ENCODE measurements at regions not wholly inside any gene's neighbourhood (a gene's known extent, or its start where the extent isn't known, plus 50 kb on each side); places are given as distances from the start of the nearest gene placed in this dataset.

DNA sequence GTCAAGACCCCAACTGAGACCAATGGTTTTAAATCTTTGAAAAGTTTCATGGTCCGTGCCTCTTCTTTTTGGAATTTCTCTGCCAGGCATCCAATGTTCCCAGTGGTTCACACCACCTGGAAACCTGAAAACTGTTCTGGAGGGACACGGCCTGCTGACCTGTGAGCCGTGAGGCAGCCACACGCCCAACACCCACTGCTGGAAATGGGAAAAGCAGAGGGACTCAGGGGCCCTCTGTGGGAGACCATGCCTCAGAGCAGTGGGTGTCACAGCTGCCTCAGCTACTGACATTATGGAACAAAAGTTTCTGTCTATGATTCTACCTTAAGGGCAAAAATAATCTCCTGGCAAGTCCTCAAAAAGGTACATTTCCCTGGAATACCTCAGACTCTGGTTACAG, 70.4 kb upstream of the VIPR2 start:
- no peak overlapping the region for H3K27ac Mint-ChIP-seq (ENCODE audit: unreplicated experiment)

DNA sequence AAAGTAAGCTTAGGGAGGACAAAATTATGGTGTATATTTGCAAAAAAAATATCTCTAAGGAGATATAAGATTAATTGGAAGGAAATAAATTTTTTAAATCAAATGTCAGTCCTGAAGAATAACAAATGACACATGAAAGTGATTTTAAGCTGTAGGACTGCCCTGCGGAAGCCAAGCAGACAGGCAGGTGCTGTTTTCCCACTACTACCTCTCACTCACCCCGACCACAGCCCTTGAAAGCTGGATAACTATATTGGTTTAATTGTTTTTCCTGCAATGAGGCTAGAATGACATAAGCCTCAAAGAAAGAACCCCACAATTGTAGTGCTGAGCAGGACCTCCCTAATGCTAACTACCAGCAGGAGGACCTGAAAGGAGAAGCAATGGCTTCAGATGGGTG, 68.6 kb upstream of the VIPR2 start:
- no peak for DNase-seq (ENCODE audit: low spot score)
- Mint-ChIP-seq H3K4me3 (ENCODE audit: unreplicated experiment) (no peak overlapping the region), H3K9me3 (ENCODE audit: unreplicated experiment) (peaks cover 40% of the 10 kb centered on the region)

More for the DNA sequence above, 70.4 kb upstream of the VIPR2 start:
- no peaks in the 10 kb centered on the region for H3K4me1 Mint-ChIP-seq (ENCODE audit: unreplicated experiment)
- no peak for DNase-seq (ENCODE audit: low spot score)
- no peaks in the 10 kb centered on the region for H3K27me3 Mint-ChIP-seq (ENCODE audit: unreplicated experiment)
- H3K36me3 Mint-ChIP-seq (ENCODE audit: low read depth, unreplicated experiment) = peaks cover 6% of the 10 kb centered on the region
- H3K9me3 Mint-ChIP-seq (ENCODE audit: unreplicated experiment) = peaks cover 46% of the 10 kb centered on the region
- TF ChIP-seq, protein P1, sequence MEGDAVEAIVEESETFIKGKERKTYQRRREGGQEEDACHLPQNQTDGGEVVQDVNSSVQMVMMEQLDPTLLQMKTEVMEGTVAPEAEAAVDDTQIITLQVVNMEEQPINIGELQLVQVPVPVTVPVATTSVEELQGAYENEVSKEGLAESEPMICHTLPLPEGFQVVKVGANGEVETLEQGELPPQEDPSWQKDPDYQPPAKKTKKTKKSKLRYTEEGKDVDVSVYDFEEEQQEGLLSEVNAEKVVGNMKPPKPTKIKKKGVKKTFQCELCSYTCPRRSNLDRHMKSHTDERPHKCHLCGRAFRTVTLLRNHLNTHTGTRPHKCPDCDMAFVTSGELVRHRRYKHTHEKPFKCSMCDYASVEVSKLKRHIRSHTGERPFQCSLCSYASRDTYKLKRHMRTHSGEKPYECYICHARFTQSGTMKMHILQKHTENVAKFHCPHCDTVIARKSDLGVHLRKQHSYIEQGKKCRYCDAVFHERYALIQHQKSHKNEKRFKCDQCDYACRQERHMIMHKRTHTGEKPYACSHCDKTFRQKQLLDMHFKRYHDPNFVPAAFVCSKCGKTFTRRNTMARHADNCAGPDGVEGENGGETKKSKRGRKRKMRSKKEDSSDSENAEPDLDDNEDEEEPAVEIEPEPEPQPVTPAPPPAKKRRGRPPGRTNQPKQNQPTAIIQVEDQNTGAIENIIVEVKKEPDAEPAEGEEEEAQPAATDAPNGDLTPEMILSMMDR (IDR thresholded peaks at IDR 0.05; ENCODE audit: unreplicated experiment) = no peak
- no peak overlapping the region for H3K4me3 Mint-ChIP-seq (ENCODE audit: unreplicated experiment)

DNA sequence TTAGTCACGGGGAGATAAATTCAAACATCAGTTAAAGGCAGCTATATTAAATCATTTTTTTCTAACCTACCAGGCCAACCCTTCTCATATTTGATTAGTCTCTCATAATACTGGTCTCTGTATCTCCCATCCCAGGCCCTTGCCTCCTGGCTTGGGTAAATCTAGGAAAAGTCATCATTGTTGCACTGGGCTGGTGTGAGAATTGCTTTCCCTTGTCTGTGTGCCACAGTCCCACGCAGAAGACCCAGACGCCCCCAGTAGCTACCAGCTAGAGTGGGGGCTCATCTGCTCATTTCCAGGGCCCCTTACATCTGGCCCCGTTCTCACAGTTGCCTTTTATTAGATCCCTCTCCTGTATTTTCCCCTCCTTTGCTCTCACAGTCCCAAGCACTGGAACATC, 67.6 kb upstream of the VIPR2 start:
- Mint-ChIP-seq H3K4me3 (ENCODE audit: unreplicated experiment) (no peak overlapping the region), H3K27me3 (ENCODE audit: unreplicated experiment) (no peaks in the 10 kb centered on the region), H3K9me3 (ENCODE audit: unreplicated experiment) (peaks cover 34% of the 10 kb centered on the region), H3K4me1 (ENCODE audit: unreplicated experiment) (no peaks in the 10 kb centered on the region), H3K27ac (ENCODE audit: unreplicated experiment) (no peak overlapping the region), H3K36me3 (ENCODE audit: low read depth, unreplicated experiment) (peaks cover 6% of the 10 kb centered on the region)
- TF ChIP-seq, protein P1 (IDR thresholded peaks at IDR 0.05; ENCODE audit: unreplicated experiment) = no peak
- DNase-seq (ENCODE audit: low spot score) = no peak

More for the DNA sequence above, 68.6 kb upstream of the VIPR2 start:
- peaks cover 6% of the 10 kb centered on the region for H3K36me3 Mint-ChIP-seq (ENCODE audit: low read depth, unreplicated experiment)
- no peaks in the 10 kb centered on the region for H3K27me3 Mint-ChIP-seq (ENCODE audit: unreplicated experiment)
- H3K4me1 Mint-ChIP-seq (ENCODE audit: unreplicated experiment) = no peaks in the 10 kb centered on the region
- no peak overlapping the region for H3K27ac Mint-ChIP-seq (ENCODE audit: unreplicated experiment)
- TF ChIP-seq, protein P1 (IDR thresholded peaks at IDR 0.05; ENCODE audit: unreplicated experiment) = no peak

DNA sequence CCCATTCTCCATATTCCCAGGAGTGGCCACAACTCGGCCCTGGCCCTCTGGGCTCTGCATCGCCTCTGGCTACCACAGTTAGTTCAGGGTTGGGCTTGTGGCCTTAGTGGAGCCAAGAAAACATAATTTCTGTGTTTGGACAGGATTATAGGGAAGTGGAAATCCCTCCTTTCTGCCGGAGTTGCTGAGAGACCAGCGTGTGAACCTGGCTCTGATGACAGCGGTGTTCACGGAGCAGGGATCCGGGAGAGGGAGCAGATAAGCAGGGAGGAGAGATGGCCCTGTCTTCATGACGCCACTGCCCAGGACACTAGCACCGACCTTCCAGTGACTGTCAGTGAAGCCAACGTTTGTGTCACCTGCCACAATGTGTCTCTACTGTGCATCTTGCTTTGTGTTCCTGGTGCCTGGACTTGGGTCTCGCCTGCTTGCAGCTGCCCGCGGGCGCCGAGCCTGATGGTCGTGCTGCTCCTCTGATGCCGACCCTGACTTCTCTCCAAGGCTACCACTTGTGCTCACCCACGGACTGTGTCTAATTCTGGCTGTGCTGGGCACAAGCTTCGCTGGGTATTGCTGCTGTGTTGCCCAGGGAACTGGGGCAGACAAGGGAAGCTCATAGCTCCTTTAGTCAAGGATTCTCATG, 67.0 kb upstream of the VIPR2 start:
- Mint-ChIP-seq H3K27me3 (ENCODE audit: unreplicated experiment) (no peaks in the 10 kb centered on the region), H3K4me1 (ENCODE audit: unreplicated experiment) (no peaks in the 10 kb centered on the region), H3K4me3 (ENCODE audit: unreplicated experiment) (no peak overlapping the region), H3K27ac (ENCODE audit: unreplicated experiment) (no peak overlapping the region), H3K9me3 (ENCODE audit: unreplicated experiment) (peaks cover 34% of the 10 kb centered on the region), H3K36me3 (ENCODE audit: low read depth, unreplicated experiment) (peaks cover 6% of the 10 kb centered on the region)
- DNase-seq (ENCODE audit: low spot score) = no peak
- TF ChIP-seq, protein P1 (IDR thresholded peaks at IDR 0.05; ENCODE audit: unreplicated experiment) = no peak

DNA sequence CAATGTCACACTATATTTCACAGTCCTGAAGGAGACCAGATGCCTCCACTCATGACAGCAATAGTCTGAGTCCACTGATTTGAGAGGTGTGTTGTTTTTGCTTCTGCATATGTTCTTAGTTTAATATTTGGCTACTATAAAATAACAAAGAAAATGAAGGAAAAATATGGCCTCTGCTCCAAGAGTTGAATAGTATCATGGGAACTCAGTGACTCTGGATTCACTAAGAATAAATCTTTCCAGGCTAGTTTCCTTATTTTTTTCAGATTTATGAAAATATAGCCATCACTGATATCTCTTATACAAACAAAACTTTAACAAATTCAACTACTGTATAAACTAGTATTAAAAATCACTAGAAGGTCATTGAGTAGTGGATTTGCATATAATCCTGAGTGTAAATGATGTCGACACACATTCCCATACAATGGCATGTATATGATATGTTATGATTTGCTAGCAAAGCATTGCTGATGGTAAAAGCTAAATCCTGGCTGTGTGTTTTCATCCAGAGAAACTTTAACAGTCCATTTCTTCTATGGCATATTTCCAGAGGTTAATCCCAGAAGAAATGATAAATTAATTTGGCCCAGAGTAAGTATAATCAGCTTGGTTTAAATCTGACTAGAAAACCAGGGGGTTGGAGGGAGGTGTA, 66.0 kb upstream of the VIPR2 start:
- Mint-ChIP-seq H3K9me3 (ENCODE audit: unreplicated experiment) (peaks cover 38% of the 10 kb centered on the region), H3K27ac (ENCODE audit: unreplicated experiment) (no peak overlapping the region), H3K4me1 (ENCODE audit: unreplicated experiment) (no peaks in the 10 kb centered on the region), H3K4me3 (ENCODE audit: unreplicated experiment) (no peak overlapping the region), H3K27me3 (ENCODE audit: unreplicated experiment) (peaks cover 4% of the 10 kb centered on the region), H3K36me3 (ENCODE audit: low read depth, unreplicated experiment) (peaks cover 10% of the 10 kb centered on the region)
- TF ChIP-seq, protein P1 (IDR thresholded peaks at IDR 0.05; ENCODE audit: unreplicated experiment) = no peak
- DNase-seq (ENCODE audit: low spot score) = no peak
